Hepatocyte (in vitro differentiated cells): ENCODE measurements at regions not wholly inside any gene's neighbourhood (a gene's known extent, or its start where the extent isn't known, plus 50 kb on each side); places are given as distances from the start of the nearest gene placed in this dataset.

Experiments
- DNase-seq: peaks from one replicate; pipeline ENCODE4 v3.0.0-alpha.2; 2016; ENCODE audit warnings: low spot score
- H2AFZ ChIP-seq: fragments of 200-600 bp; sonication (generic); 2 replicates; pipeline ENCODE4 v1.6.0; 2016; ENCODE audit warnings: antibody characterized with exemption, mild to moderate bottlenecking
- H3K27ac ChIP-seq: fragments of 200-600 bp; sonication (generic); 2 replicates; pipeline ENCODE4 v1.5.1; 2016; ENCODE audit warnings: mild to moderate bottlenecking
- H3K27me3 ChIP-seq: fragments of 200-600 bp; sonication (generic); 2 replicates; pipeline ENCODE4 v1.6.1; 2016
- H3K36me3 ChIP-seq: fragments of 200-600 bp; sonication (generic); replicated peaks from 2 replicates; pipeline ENCODE4 v1.5.1; 2016; ENCODE audit warnings: low read depth; ENCODE audit not compliant: insufficient read depth
- H3K4me1 ChIP-seq: fragments of 200-600 bp; sonication (generic); 2 replicates; pipeline ENCODE4 v1.5.1; 2016; ENCODE audit warnings: mild to moderate bottlenecking, moderate library complexity; ENCODE audit not compliant: insufficient read depth
- H3K4me2 ChIP-seq: fragments of 200-600 bp; sonication (generic); 2 replicates; pipeline ENCODE4 v1.6.0; 2016
- H3K4me3 ChIP-seq: fragments of 200-600 bp; sonication (generic); 2 replicates; pipeline ENCODE4 v1.5.1; 2016; ENCODE audit warnings: mild to moderate bottlenecking
- H3K79me2 ChIP-seq: fragments of 200-600 bp; sonication (generic); 2 replicates; pipeline ENCODE4 v1.6.0; 2017; ENCODE audit warnings: mild to moderate bottlenecking
- H3K9me2 ChIP-seq: fragments of 200-600 bp; sonication (generic); replicated peaks from 2 replicates; pipeline ENCODE4 v1.6.0; 2017; ENCODE audit warnings: mild to moderate bottlenecking; ENCODE audit not compliant: insufficient read depth
- H3K9me3 ChIP-seq: fragments of 200-600 bp; sonication (generic); 2 replicates; pipeline ENCODE4 v1.5.1; 2016; ENCODE audit warnings: low read depth, mild to moderate bottlenecking
- H4K20me1 ChIP-seq: fragments of 200-600 bp; sonication (generic); 2 replicates; pipeline ENCODE4 v1.6.0; 2016; ENCODE audit warnings: mild to moderate bottlenecking; ENCODE audit not compliant: insufficient read depth, poor library complexity, severe bottlenecking
- EZH2 ChIP-seq: fragments of 200-600 bp; sonication (generic); IDR thresholded peaks from 2 replicates; pipeline ENCODE4 v1.6.1; 2016; ENCODE audit warnings: antibody characterized with exemption, mild to moderate bottlenecking, borderline replicate concordance
- EZH2phosphoT487 ChIP-seq: fragments of 200-600 bp; sonication (generic); IDR thresholded peaks from one replicate; pipeline ENCODE4 v1.6.1; 2018; ENCODE audit warnings: antibody characterized with exemption, mild to moderate bottlenecking, low read depth, moderate library complexity; ENCODE audit not compliant: unreplicated experiment, severe bottlenecking
- WGBS: methylation state at CpG from one replicate; pipeline ENCODE4 v1.1.6; 2016; ENCODE audit warnings: low lambda C conversion rate; ENCODE audit errors: missing lambda C conversion rate; 5-methylcytosine and 5-hydroxymethylcytosine counted together
- TF ChIP-seq, protein P1 (sequence below): fragments of 200-600 bp; sonication (generic); IDR thresholded peaks from 2 replicates; pipeline ENCODE4 v1.5.1; 2016; ENCODE audit warnings: antibody characterized with exemption, mild to moderate bottlenecking; ENCODE audit not compliant: poor library complexity

DNA sequence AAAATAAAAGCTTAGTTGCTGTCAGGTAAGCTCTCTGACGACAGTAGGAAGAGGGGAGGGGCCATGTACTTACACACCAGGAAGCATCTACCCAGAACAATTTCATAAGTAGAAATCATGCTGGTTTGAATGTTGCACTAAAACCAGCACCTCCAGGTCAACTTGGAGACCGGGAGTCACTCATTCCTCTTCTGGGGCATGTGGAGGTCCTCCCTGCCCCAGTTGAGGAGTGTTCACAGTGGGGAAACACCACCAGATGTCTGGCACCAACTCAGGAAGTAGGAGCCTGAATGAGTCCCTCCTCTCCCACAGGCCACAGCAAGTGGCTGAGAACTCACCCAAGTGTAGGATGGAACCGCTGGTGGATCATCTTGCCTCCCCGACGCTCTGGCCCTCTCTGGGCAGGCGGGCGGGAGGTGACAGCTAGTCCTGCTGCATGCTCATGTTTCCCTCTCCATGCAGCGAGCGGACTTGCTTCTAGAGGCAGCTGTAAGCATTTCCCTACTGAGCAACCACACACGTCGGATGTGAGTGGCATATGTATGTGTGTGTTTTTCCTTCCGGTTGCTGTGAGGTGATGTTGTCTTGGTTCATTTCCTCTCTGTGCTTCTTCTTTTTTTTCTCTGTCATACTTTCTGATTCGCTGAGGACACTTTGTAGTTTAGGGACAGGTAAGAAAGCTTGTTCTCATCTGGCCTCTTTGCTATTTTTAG, 149.5 kb upstream of the NEDD9 start:
- DNase-seq: no peak

DNA sequence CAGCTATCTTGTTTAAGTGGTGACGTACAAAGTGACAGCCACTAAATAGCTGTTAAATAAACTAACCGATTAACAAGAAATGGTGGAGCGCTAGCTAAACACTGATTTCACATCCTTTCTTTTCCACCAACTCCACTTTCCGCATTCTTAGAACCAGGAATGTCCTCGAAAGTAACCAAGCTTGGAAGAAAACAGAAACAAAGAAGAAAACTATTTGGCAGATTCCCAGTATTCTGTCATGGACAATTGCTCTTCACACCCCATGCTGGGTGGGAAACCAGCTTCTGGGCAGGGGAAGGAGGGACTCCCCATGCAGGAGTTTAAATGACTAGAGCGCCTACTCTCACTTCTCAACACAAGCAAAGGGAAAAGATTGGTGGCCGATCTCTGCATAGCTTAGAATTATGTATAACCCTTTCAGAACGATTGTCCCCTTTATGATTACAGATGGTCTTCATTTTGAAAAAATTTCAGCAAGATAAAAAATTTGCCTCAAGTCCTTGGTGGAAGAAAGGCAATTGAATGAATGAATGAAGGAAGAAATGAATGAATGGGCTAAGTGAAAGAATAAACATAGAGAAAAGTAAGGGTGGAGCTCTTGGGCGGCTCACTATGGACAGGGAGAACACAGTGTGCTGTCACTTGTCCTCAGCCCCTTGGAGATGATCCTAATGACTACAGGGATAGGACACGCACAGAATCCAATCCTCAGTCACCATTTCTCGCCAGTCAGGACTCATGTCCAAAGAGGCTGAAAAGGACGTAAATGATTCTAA, 148.7 kb upstream of the NEDD9 start:
- TF ChIP-seq, protein P1, sequence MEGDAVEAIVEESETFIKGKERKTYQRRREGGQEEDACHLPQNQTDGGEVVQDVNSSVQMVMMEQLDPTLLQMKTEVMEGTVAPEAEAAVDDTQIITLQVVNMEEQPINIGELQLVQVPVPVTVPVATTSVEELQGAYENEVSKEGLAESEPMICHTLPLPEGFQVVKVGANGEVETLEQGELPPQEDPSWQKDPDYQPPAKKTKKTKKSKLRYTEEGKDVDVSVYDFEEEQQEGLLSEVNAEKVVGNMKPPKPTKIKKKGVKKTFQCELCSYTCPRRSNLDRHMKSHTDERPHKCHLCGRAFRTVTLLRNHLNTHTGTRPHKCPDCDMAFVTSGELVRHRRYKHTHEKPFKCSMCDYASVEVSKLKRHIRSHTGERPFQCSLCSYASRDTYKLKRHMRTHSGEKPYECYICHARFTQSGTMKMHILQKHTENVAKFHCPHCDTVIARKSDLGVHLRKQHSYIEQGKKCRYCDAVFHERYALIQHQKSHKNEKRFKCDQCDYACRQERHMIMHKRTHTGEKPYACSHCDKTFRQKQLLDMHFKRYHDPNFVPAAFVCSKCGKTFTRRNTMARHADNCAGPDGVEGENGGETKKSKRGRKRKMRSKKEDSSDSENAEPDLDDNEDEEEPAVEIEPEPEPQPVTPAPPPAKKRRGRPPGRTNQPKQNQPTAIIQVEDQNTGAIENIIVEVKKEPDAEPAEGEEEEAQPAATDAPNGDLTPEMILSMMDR: no peak
- TF ChIP-seq EZH2: no peak
- no peak for TF ChIP-seq EZH2phosphoT487
- Histone ChIP-seq H4K20me1 (no peaks in the 10 kb centered on the region), H3K4me3 (no peak overlapping the region), H3K79me2 (no peaks in the 10 kb centered on the region), H3K9me3 (no peaks in the 10 kb centered on the region), H3K9me2 (no peaks in the 10 kb centered on the region), H3K27ac (no peak overlapping the region), H3K36me3 (no peaks in the 10 kb centered on the region), H3K4me2 (no peak overlapping the region), H3K27me3 (no peaks in the 10 kb centered on the region), H2AFZ (no peak overlapping the region), H3K4me1 (no peaks in the 10 kb centered on the region)
- no peak for DNase-seq
- 93% methylated on average over 12 of the region's 12 CpGs for WGBS

More for the DNA sequence above, 149.5 kb upstream of the NEDD9 start:
- Histone ChIP-seq H3K9me3 (no peaks in the 10 kb centered on the region), H2AFZ (no peak overlapping the region), H4K20me1 (no peaks in the 10 kb centered on the region), H3K4me2 (no peak overlapping the region), H3K27ac (no peak overlapping the region), H3K9me2 (no peaks in the 10 kb centered on the region), H3K4me1 (no peaks in the 10 kb centered on the region), H3K27me3 (no peaks in the 10 kb centered on the region), H3K4me3 (no peak overlapping the region), H3K36me3 (no peaks in the 10 kb centered on the region), H3K79me2 (no peaks in the 10 kb centered on the region)
- no peak for TF ChIP-seq EZH2phosphoT487
- TF ChIP-seq EZH2: no peak
- TF ChIP-seq, protein P1: no peak
- WGBS: 89% methylated on average over 13 of the region's 13 CpGs

DNA sequence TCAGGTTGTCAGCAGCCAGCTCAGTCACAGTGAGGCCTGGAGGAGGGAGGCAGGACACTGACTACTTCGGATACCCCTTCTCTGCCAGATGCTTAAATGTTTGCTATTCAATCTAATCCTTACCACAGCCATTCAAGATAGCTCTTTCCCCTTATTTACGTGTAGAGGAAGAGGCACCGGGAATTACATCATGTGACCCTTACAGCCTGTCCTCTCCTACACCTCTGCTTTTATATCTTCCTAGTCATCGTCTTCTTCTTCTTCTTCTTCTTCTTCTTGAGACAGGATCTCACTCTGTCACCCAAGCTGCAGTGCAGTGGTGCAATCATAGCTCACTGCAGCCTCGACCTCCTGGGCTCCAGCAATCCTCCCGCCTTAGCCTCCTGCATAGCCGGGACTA, 148.1 kb upstream of the NEDD9 start:
- Histone ChIP-seq H2AFZ (no peak overlapping the region), H3K27ac (no peak overlapping the region), H3K36me3 (no peaks in the 10 kb centered on the region), H3K9me2 (no peaks in the 10 kb centered on the region), H3K79me2 (no peaks in the 10 kb centered on the region), H3K4me1 (no peaks in the 10 kb centered on the region), H3K4me2 (no peak overlapping the region), H4K20me1 (no peaks in the 10 kb centered on the region), H3K4me3 (no peak overlapping the region), H3K27me3 (no peaks in the 10 kb centered on the region), H3K9me3 (no peaks in the 10 kb centered on the region)
- DNase-seq: no peak
- WGBS: 78% methylated on average over 7 of the region's 7 CpGs
- TF ChIP-seq EZH2 (no peak), EZH2phosphoT487 (no peak)
- TF ChIP-seq, protein P1: no peak
